Tibial nerve (tissue), 4 donors: ENCODE measurements at regions not wholly inside any gene's neighbourhood (a gene's known extent, or its start where the extent isn't known, plus 50 kb on each side); places are given as distances from the start of the nearest gene placed in this dataset.

Experiments used
- CTCF ChIP-seq, 5 experiments: fragments of 200-600 bp in 3 of 5; fragments of 450-650 bp in 2 of 5; sonication (generic) in 3 of 5; IDR thresholded peaks; one replicate each; pipeline ENCODE4 v1.5.1; 2016 to 2019; ENCODE audit warnings: antibody characterized with exemption in 5 of 5, mild to moderate bottlenecking in 3 of 5, moderate library complexity in 2 of 5
- EP300 ChIP-seq, 2 donors: sonication (generic); formaldehyde crosslinking; IDR thresholded peaks; one replicate each; pipeline ENCODE4 v1.6.1; 2017; ENCODE audit warnings: antibody characterized with exemption in 2 of 2, mild to moderate bottlenecking in 1 of 2
- POLR2A ChIP-seq, 2 donors: fragments of 450-650 bp; IDR thresholded peaks; one replicate each; pipeline ENCODE4 v1.6.1; 2017; ENCODE audit warnings: antibody characterized with exemption in 2 of 2, mild to moderate bottlenecking in 2 of 2, moderate library complexity in 2 of 2

GRCh38 chr9:81132318-81132717, 557.0 kb downstream of the TLE1 start:
- TF ChIP-seq CTCF (IDR thresholded peaks at IDR 0.05) (no peak), POLR2A (IDR thresholded peaks at IDR 0.05) (no peak), EP300 (IDR thresholded peaks at IDR 0.05) (no peak)
